HL-60 (cell line): ENCODE measurements at regions not wholly inside any gene's neighbourhood (a gene's known extent, or its start where the extent isn't known, plus 50 kb on each side); places are given as distances from the start of the nearest gene placed in this dataset.

Experiments used
- DNase-seq, 2 experiments: peaks; one replicate each; pipeline ENCODE4 v3.0.0-alpha.2; 2010 to 2020; ENCODE audit warnings: low read depth in 1 of 2, low spot score in 1 of 2
- H3K27ac ChIP-seq: fragments of 250-450 bp; sonication (Bioruptor Pico); replicated peaks from 2 replicates; pipeline ENCODE4 v1.5.1; 2020; ENCODE audit warnings: mild to moderate bottlenecking, moderate library complexity
- H3K27me3 ChIP-seq: fragments of 250-450 bp; sonication (Bioruptor Pico); 2 replicates; pipeline ENCODE4 v1.5.1; 2021; ENCODE audit warnings: mild to moderate bottlenecking, moderate library complexity; ENCODE audit not compliant: insufficient read depth, poor library complexity, severe bottlenecking
- H3K4me3 ChIP-seq: replicated peaks from 2 replicates; pipeline ENCODE4 v1.5.1; 2011; ENCODE audit warnings: mild to moderate bottlenecking, control low read depth, low read length; ENCODE audit not compliant: insufficient read depth
- GABPA ChIP-seq: IDR thresholded peaks from 2 replicates; pipeline ENCODE4 v1.6.1; 2012; ENCODE audit warnings: low read depth
- POLR2AphosphoS5 ChIP-seq: IDR thresholded peaks from 2 replicates; pipeline ENCODE4 v1.6.1; 2012; ENCODE audit warnings: low read depth
- SPI1 ChIP-seq: IDR thresholded peaks from 2 replicates; pipeline ENCODE4 v1.6.1; 2012; ENCODE audit warnings: low read depth, mild to moderate bottlenecking, borderline replicate concordance
- TF ChIP-seq, protein P1 (sequence below): IDR thresholded peaks from 2 replicates; pipeline ENCODE4 v1.6.1; 2012; ENCODE audit warnings: low read depth; ENCODE audit not compliant: insufficient replicate concordance
- TF ChIP-seq, protein P2 (sequence below): IDR thresholded peaks from one replicate; pipeline ENCODE4 v1.5.1; 2011; ENCODE audit warnings: low read length, control low read depth, inconsistent platforms; ENCODE audit not compliant: insufficient read depth

GRCh38 chr12:92624236-92624635 is 78.6 kb upstream of the PLEKHG7 start:
- TF ChIP-seq POLR2AphosphoS5 = no peak
- Histone ChIP-seq H3K27me3 (no peaks in the 10 kb centered on the region), H3K27ac (no peak overlapping the region), H3K4me3 (no peak overlapping the region)
- no peak for DNase-seq

DNA sequence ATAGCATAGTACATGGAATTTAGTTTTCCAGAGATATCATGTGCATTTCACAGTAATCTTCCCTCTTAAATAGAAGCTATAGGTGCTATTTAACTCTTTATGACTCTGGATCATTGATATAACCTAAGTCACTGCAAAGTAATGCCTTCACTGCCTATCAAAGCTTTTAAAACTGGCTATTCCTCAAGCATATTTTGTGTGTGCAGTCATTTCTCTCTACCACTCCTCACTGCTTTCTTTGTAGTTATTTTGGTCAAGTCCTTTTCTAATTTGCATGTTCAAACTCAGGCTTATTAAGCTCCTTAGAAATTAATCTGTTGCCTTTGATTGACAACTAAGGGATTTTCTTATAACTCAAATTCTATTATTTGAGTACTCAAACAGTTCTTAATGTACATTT is 79.4 kb upstream of the PLEKHG7 start:
- H3K27me3 ChIP-seq = no peaks in the 10 kb centered on the region

DNA sequence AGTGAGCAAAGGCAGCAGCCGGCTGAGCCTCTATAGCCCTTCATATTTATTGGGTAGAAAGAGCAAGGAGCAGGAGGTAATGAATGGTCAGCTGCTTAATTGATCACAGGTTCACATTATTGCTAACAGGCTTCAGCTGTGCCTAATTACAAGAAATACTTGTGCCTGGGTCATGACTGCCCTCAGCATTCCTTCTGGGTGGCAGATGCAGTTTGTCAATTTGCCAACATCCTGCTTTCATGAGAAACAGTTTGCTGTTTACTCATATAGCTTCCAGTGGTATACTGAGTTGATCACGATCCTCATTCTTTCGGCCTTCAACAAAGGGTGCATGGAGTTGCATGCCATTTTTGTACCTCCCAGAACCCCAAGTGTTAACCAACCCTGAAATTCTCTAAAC is 81.0 kb upstream of the PLEKHG7 start:
- TF ChIP-seq, protein P1, sequence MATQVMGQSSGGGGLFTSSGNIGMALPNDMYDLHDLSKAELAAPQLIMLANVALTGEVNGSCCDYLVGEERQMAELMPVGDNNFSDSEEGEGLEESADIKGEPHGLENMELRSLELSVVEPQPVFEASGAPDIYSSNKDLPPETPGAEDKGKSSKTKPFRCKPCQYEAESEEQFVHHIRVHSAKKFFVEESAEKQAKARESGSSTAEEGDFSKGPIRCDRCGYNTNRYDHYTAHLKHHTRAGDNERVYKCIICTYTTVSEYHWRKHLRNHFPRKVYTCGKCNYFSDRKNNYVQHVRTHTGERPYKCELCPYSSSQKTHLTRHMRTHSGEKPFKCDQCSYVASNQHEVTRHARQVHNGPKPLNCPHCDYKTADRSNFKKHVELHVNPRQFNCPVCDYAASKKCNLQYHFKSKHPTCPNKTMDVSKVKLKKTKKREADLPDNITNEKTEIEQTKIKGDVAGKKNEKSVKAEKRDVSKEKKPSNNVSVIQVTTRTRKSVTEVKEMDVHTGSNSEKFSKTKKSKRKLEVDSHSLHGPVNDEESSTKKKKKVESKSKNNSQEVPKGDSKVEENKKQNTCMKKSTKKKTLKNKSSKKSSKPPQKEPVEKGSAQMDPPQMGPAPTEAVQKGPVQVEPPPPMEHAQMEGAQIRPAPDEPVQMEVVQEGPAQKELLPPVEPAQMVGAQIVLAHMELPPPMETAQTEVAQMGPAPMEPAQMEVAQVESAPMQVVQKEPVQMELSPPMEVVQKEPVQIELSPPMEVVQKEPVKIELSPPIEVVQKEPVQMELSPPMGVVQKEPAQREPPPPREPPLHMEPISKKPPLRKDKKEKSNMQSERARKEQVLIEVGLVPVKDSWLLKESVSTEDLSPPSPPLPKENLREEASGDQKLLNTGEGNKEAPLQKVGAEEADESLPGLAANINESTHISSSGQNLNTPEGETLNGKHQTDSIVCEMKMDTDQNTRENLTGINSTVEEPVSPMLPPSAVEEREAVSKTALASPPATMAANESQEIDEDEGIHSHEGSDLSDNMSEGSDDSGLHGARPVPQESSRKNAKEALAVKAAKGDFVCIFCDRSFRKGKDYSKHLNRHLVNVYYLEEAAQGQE = no peak
- no peak for TF ChIP-seq GABPA
- no peak for TF ChIP-seq SPI1
- TF ChIP-seq POLR2AphosphoS5 = no peak
- TF ChIP-seq, protein P2, sequence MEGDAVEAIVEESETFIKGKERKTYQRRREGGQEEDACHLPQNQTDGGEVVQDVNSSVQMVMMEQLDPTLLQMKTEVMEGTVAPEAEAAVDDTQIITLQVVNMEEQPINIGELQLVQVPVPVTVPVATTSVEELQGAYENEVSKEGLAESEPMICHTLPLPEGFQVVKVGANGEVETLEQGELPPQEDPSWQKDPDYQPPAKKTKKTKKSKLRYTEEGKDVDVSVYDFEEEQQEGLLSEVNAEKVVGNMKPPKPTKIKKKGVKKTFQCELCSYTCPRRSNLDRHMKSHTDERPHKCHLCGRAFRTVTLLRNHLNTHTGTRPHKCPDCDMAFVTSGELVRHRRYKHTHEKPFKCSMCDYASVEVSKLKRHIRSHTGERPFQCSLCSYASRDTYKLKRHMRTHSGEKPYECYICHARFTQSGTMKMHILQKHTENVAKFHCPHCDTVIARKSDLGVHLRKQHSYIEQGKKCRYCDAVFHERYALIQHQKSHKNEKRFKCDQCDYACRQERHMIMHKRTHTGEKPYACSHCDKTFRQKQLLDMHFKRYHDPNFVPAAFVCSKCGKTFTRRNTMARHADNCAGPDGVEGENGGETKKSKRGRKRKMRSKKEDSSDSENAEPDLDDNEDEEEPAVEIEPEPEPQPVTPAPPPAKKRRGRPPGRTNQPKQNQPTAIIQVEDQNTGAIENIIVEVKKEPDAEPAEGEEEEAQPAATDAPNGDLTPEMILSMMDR = no peak
- Histone ChIP-seq H3K27ac (no peak overlapping the region), H3K4me3 (no peak overlapping the region), H3K27me3 (no peaks in the 10 kb centered on the region)
- DNase-seq = no peak

More for the DNA sequence above, 79.4 kb upstream of the PLEKHG7 start:
- TF ChIP-seq, protein P1 = no peak
- TF ChIP-seq, protein P2 = no peak
- TF ChIP-seq GABPA (no peak), SPI1 (no peak), POLR2AphosphoS5 (no peak)
- DNase-seq = no peak
- no peak overlapping the region for H3K27ac ChIP-seq
- H3K4me3 ChIP-seq = no peak overlapping the region

DNA sequence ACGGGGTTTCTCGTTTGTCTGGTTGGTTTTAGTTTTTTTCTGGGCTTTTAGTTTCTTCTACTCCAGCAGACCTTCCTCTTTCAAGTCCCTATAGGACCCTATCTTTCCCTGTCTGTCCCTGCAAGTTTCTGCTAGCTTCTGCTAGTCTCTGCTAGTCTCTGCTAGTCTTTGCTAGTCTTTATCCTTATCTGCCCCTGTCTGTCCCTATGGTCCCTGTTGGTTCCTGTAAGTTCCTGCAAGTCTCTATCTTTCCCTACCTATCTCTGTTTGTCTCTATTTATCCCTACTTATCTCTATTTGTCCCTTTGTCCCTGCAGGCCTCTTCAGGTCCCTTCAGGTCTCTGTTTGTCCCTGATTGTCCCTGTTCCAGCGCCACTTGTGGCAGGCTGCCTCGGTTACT is 81.5 kb upstream of the PLEKHG7 start:
- no peak for DNase-seq
- no peak overlapping the region for H3K4me3 ChIP-seq
- no peaks in the 10 kb centered on the region for H3K27me3 ChIP-seq
- H3K27ac ChIP-seq = no peak overlapping the region
- TF ChIP-seq, protein P2 = no peak
- TF ChIP-seq, protein P1 = no peak
- TF ChIP-seq GABPA (no peak), SPI1 (no peak), POLR2AphosphoS5 (no peak)
